K562 (cell line): ENCODE measurements at regions not wholly inside any gene's neighbourhood (a gene's known extent, or its start where the extent isn't known, plus 50 kb on each side); places are given as distances from the start of the nearest gene placed in this dataset.

Source experiments
- ATAC-seq: fragments of 200-7000 bp; cut with Tn5 transposase; 3 replicates; pipeline ENCODE4 v1.9.1; 2020; ENCODE audit warnings: moderate library complexity
- BruUV-seq: library from RNA; stranded (reverse); fragments of 400-500 nt; replicated peaks from 2 replicates; lab custom pipeline; 2021; lab: Mats Ljungman, UMichigan
- CTCF ChIA-PET: fragments of 300-600 bp; formaldehyde crosslinking; extraction: SDS; loops from one replicate; lab custom pipeline; 2021; ENCODE audit warnings: low intra/inter-chr PET ratio; lab: Yijun Ruan, JAX
- POLR2A ChIA-PET: fragments of 300-600, 350-650 bp; sonication (Branson Sonifier 250); formaldehyde crosslinking; extraction: SDS; loops from one replicate; lab custom pipeline; 2021; ENCODE audit warnings: antibody characterized with exemption, inconsistent platforms; lab: Yijun Ruan, JAX
- DNase-seq, 4 experiments: peaks; one replicate each; pipeline versions ENCODE4 v3.0.0 to v3.0.0-alpha.2; 2011 to 2018; ENCODE audit warnings: low spot score in 3 of 4, mixed read lengths in 3 of 4; ENCODE audit errors: extremely low read depth in 1 of 4
- FAIRE-seq: peaks from 2 replicates; lab custom pipeline; 2011; peaks lifted over from hg19 to GRCh38; lab: Jason Lieb, UNC
- H2AFZ ChIP-seq: 2 replicates; pipeline ENCODE4 v1.6.0; 2011; ENCODE audit warnings: low read depth, low read length, control low read depth, inconsistent platforms
- H3K27ac ChIP-seq: fragments of 200-600 bp; 3 replicates; pipeline ENCODE4 v1.8.0; 2011; ENCODE audit warnings: low read depth, mild to moderate bottlenecking, control low read depth, inconsistent platforms, low read length, moderate library complexity, mixed read lengths; ENCODE audit errors: extremely low read depth
- H3K27me3 ChIP-seq, 2 experiments: fragments of 300-600 bp in 1 of 2; 2 replicates in 1 of 2; 3 replicates in 1 of 2; pipeline versions ENCODE4 v1.6.0 to v1.8.0; 2011; ENCODE audit warnings: inconsistent platforms in 2 of 2, low read length in 2 of 2, mild to moderate bottlenecking in 1 of 2, mixed read lengths in 1 of 2, moderate library complexity in 1 of 2; ENCODE audit not compliant: control insufficient read depth in 2 of 2, insufficient read depth in 2 of 2
- H3K36me3 ChIP-seq: fragments of 300-600 bp; 3 replicates; pipeline ENCODE4 v1.8.0; 2011; ENCODE audit warnings: mild to moderate bottlenecking, low read length, inconsistent platforms; ENCODE audit not compliant: control insufficient read depth, insufficient read depth
- H3K4me1 ChIP-seq, 2 experiments: fragments of 200-600 bp in 1 of 2; replicated peaks in 1 of 2; 2 replicates in 1 of 2; 3 replicates in 1 of 2; pipeline versions ENCODE4 v1.5.1 to v1.8.0; 2011; ENCODE audit warnings: inconsistent platforms in 2 of 2, low read length in 2 of 2, mild to moderate bottlenecking in 1 of 2, mixed read lengths in 1 of 2, moderate library complexity in 1 of 2; ENCODE audit not compliant: control insufficient read depth in 2 of 2, insufficient read depth in 2 of 2
- H3K4me2 ChIP-seq: 2 replicates; pipeline ENCODE4 v1.6.1; 2011; ENCODE audit warnings: low read length, control low read depth, inconsistent platforms, mixed read lengths; ENCODE audit not compliant: insufficient read depth
- H3K4me3 ChIP-seq: fragments of 200-600 bp; sonication (generic), shearing (Covaris generic); 2 replicates; pipeline ENCODE4 v1.5.1; 2016; ENCODE audit warnings: control low read depth, inconsistent platforms
- H3K79me2 ChIP-seq: fragments of 200-600 bp; 3 replicates; pipeline ENCODE4 v1.8.0; 2011; ENCODE audit warnings: low read length, inconsistent platforms; ENCODE audit not compliant: control insufficient read depth, insufficient read depth
- H3K9ac ChIP-seq, 2 experiments: 2 replicates each; pipeline versions ENCODE4 v1.6.0 to v1.6.1; 2011; ENCODE audit warnings: low read depth in 2 of 2, low read length in 2 of 2, control low read depth in 1 of 2, inconsistent platforms in 1 of 2, mild to moderate bottlenecking in 1 of 2, mixed read lengths in 1 of 2; ENCODE audit not compliant: insufficient read depth in 1 of 2
- H3K9me1 ChIP-seq: one replicate; pipeline ENCODE4 v1.6.0; 2011; ENCODE audit warnings: inconsistent platforms, mild to moderate bottlenecking, low read length, moderate library complexity; ENCODE audit not compliant: control insufficient read depth, insufficient read depth
- H3K9me3 ChIP-seq: replicated peaks from 2 replicates; pipeline ENCODE4 v1.5.1; 2011; ENCODE audit warnings: low read depth, low read length, inconsistent platforms; ENCODE audit not compliant: control insufficient read depth, insufficient read depth
- H4K20me1 ChIP-seq: replicated peaks from 2 replicates; pipeline ENCODE4 v1.6.1; 2011; ENCODE audit warnings: low read length, inconsistent platforms, mixed read lengths; ENCODE audit not compliant: control insufficient read depth, insufficient read depth
- CBX5 ChIP-seq: IDR thresholded peaks from 2 replicates; pipeline ENCODE4 v1.6.1; 2014; ENCODE audit warnings: low read depth, borderline replicate concordance
- CHD1 ChIP-seq: fragments of 200-600 bp; sonication (generic); IDR thresholded peaks from one replicate; pipeline ENCODE4 v1.6.1; 2012; ENCODE audit warnings: mild to moderate bottlenecking, moderate library complexity, low read length, inconsistent platforms
- DIDO1 ChIP-seq: fragments of 450-650 bp; IDR thresholded peaks from 2 replicates; pipeline ENCODE4 v1.6.1; 2016; ENCODE audit warnings: low read depth, missing biosample characterization, missing genetic modification characterization
- ETS2 ChIP-seq: IDR thresholded peaks from 2 replicates; pipeline ENCODE4 v1.6.1; 2016; ENCODE audit warnings: borderline replicate concordance, missing genetic modification characterization, mild to moderate bottlenecking, moderate library complexity, missing compliant biosample characterization; ENCODE audit not compliant: poor library complexity, severe bottlenecking
- LCOR ChIP-seq: sonication (generic); formaldehyde crosslinking; IDR thresholded peaks from 2 replicates; pipeline ENCODE4 v1.8.0; 2022; ENCODE audit warnings: mild to moderate bottlenecking, missing genetic modification reagents
- PHF20 ChIP-seq: fragments of 450-650 bp; IDR thresholded peaks from 2 replicates; pipeline ENCODE4 v1.6.1; 2018; ENCODE audit not compliant: partially characterized antibody
- SRSF3 ChIP-seq: fragments of 200-400 bp; formaldehyde crosslinking; IDR thresholded peaks from 2 replicates; pipeline ENCODE4 v1.6.1; 2016; ENCODE audit warnings: mild to moderate bottlenecking, low read length, moderate library complexity; ENCODE audit not compliant: insufficient read depth
- ZNF282 ChIP-seq: sonication (generic); formaldehyde crosslinking; IDR thresholded peaks from 2 replicates; pipeline ENCODE4 v1.8.1; 2023; ENCODE audit warnings: missing genetic modification reagents
- ZNF76 ChIP-seq: fragments of 250-450 bp; sonication (Bioruptor Pico); IDR thresholded peaks from 2 replicates; pipeline ENCODE4 v1.4.0; 2020; ENCODE audit warnings: mild to moderate bottlenecking, moderate library complexity, borderline replicate concordance
- ZNF764 ChIP-seq: fragments of 250-450 bp; sonication (Bioruptor Pico); IDR thresholded peaks from 2 replicates; pipeline ENCODE4 v1.4.0; 2020; ENCODE audit warnings: low read depth, mild to moderate bottlenecking, moderate library complexity
- WGBS: fragments of 100-300 bp; shearing (Covaris generic); methylation state at CpG from one replicate; pipeline ENCODE4 v1.1.6; 2016; ENCODE audit warnings: low coverage, mixed read lengths; ENCODE audit not compliant: insufficient coverage; ENCODE audit errors: missing lambda C conversion rate; 5-methylcytosine and 5-hydroxymethylcytosine counted together
- in situ Hi-C: fragments of 300-500 bp; cut with MboI; formaldehyde crosslinking; loops from 4 replicates; pipeline ENCODE4 v1.15.0; 2018; ENCODE audit warnings: inconsistent platforms, mixed read lengths
- intact Hi-C: fragments of 100-400 bp; cut with micrococcal nuclease; formaldehyde crosslinking; loops from 2 replicates; pipeline ENCODE4 v1.14.2; 2022
- TF ChIP-seq, protein P1 (sequence below): fragments of 250-450 bp; sonication (Bioruptor Pico); IDR thresholded peaks from 2 replicates; pipeline ENCODE4 v1.6.1; 2021; ENCODE audit warnings: mild to moderate bottlenecking
- TF ChIP-seq, protein P2 (sequence below): fragments of 450-650 bp; IDR thresholded peaks from 2 replicates; pipeline ENCODE4 v1.6.1; 2016; ENCODE audit warnings: mild to moderate bottlenecking
- TF ChIP-seq, protein P3 (sequence below): IDR thresholded peaks from 2 replicates; pipeline ENCODE4 v1.6.1; 2011; ENCODE audit not compliant: insufficient read length; ENCODE audit errors: extremely low read depth
- TF ChIP-seq, protein P4 (sequence below): IDR thresholded peaks from 2 replicates; pipeline ENCODE4 v1.6.1; 2014; ENCODE audit warnings: antibody characterized with exemption

DNA sequence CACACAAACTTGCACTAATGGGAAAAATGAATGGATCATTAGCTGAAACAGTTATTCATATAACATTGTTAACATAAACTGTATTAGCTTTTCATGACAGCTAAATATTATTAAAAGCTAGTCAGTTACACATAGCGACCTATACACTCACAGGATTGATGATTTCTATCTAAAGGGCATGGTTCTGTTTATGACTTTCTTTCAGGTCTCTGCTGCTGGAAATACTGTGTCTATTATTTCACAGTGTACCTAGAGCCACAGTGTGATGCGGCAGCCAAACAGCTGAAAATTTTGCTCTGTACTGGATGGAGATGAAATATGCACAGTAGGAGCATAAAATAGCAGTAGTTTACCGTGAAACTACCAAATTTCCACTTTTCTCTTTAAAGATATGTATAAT is 341.1 kb downstream of the FSCB start (continued):
- TF ChIP-seq LCOR (no peak), CHD1 (no peak), ZNF76 (CRISPR knock-in tag) (no peak)
- TF ChIP-seq, protein P1, sequence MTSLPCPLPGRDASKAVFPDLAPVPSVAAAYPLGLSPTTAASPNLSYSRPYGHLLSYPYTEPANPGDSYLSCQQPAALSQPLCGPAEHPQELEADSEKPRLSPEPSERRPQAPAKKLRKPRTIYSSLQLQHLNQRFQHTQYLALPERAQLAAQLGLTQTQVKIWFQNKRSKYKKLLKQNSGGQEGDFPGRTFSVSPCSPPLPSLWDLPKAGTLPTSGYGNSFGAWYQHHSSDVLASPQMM, result no peak
- TF ChIP-seq, protein P2, sequence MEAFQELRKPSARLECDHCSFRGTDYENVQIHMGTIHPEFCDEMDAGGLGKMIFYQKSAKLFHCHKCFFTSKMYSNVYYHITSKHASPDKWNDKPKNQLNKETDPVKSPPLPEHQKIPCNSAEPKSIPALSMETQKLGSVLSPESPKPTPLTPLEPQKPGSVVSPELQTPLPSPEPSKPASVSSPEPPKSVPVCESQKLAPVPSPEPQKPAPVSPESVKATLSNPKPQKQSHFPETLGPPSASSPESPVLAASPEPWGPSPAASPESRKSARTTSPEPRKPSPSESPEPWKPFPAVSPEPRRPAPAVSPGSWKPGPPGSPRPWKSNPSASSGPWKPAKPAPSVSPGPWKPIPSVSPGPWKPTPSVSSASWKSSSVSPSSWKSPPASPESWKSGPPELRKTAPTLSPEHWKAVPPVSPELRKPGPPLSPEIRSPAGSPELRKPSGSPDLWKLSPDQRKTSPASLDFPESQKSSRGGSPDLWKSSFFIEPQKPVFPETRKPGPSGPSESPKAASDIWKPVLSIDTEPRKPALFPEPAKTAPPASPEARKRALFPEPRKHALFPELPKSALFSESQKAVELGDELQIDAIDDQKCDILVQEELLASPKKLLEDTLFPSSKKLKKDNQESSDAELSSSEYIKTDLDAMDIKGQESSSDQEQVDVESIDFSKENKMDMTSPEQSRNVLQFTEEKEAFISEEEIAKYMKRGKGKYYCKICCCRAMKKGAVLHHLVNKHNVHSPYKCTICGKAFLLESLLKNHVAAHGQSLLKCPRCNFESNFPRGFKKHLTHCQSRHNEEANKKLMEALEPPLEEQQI, result no peak

DNA sequence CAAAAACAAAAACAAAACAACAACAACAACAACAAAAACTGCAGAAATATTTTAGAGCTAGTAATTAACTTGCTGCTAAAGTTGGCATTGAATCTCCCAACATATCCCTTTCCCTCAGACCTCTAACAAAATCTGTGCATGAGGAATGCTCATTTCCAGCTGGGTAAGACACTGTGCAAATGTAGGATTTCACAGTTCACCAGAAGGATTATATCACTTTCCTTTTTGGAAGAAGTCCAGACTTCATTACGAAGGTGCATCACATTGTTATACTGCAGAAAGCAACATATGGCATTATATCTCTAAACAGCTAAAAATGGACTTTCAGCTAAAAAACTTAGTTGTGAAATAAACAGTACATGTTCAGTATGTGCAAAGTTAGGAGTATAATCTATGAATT is 341.8 kb downstream of the FSCB start:
- Histone ChIP-seq H3K4me2 (no peak overlapping the region), H3K27me3 (no peaks in the 10 kb centered on the region), H3K4me1 (no peaks in the 10 kb centered on the region), H3K36me3 (no peaks in the 10 kb centered on the region), H3K9me3 (no peaks in the 10 kb centered on the region), H3K27ac (no peak overlapping the region), H4K20me1 (no peaks in the 10 kb centered on the region), H3K4me3 (no peak overlapping the region), H3K79me2 (no peaks in the 10 kb centered on the region), H3K9me1 (no peaks in the 10 kb centered on the region), H3K9ac (no peak overlapping the region), H2AFZ (no peak overlapping the region)
- FAIRE-seq (no peak), DNase-seq (no peak), ATAC-seq (no peak)
- ChIA-PET POLR2A (no interaction called here), CTCF (no interaction called here)
- no peak for TF ChIP-seq PHF20
- no peak for TF ChIP-seq ZNF764 (CRISPR knock-in tag)
- no peak for TF ChIP-seq SRSF3
- TF ChIP-seq, protein P3, sequence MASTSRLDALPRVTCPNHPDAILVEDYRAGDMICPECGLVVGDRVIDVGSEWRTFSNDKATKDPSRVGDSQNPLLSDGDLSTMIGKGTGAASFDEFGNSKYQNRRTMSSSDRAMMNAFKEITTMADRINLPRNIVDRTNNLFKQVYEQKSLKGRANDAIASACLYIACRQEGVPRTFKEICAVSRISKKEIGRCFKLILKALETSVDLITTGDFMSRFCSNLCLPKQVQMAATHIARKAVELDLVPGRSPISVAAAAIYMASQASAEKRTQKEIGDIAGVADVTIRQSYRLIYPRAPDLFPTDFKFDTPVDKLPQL, result no peak
- TF ChIP-seq DIDO1 (tag), result no peak
- no peak for TF ChIP-seq ETS2 (tag)
- TF ChIP-seq ZNF282 (CRISPR knock-in tag), result no peak
- no peak for TF ChIP-seq CBX5
- TF ChIP-seq, protein P4, sequence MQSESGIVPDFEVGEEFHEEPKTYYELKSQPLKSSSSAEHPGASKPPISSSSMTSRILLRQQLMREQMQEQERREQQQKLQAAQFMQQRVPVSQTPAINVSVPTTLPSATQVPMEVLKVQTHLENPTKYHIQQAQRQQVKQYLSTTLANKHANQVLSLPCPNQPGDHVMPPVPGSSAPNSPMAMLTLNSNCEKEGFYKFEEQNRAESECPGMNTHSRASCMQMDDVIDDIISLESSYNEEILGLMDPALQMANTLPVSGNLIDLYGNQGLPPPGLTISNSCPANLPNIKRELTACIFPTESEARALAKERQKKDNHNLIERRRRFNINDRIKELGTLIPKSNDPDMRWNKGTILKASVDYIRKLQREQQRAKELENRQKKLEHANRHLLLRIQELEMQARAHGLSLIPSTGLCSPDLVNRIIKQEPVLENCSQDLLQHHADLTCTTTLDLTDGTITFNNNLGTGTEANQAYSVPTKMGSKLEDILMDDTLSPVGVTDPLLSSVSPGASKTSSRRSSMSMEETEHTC, result no peak
- intact Hi-C loops (no loop called here), in situ Hi-C loops (no loop called here)
- WGBS, result 0% methylated on average over 1 of the region's 1 CpG
- BruUV-seq, result no TSS peak
